Vagina (tissue), 2 donors: ENCODE measurements at regions not wholly inside any gene's neighbourhood (a gene's known extent, or its start where the extent isn't known, plus 50 kb on each side); places are given as distances from the start of the nearest gene placed in this dataset.

Source experiments
- DNase-seq, 2 donors: peaks; one replicate each; pipeline ENCODE4 v3.0.0-alpha.2; 2017; ENCODE audit errors: extremely low spot score in 2 of 2
- H3K27ac ChIP-seq: fragments of 200-600 bp; sonication (generic); one replicate; pipeline ENCODE4 v1.5.1; 2019
- H3K27me3 ChIP-seq: fragments of 200-600 bp; sonication (generic); one replicate; pipeline ENCODE4 v1.5.1; 2019
- H3K36me3 ChIP-seq, 2 donors: fragments of 200-600 bp; sonication (generic); one replicate each; pipeline ENCODE4 v1.5.1; 2017 to 2019
- H3K4me1 ChIP-seq: fragments of 200-600 bp; sonication (generic); one replicate; pipeline ENCODE4 v1.5.1; 2019
- H3K4me3 ChIP-seq, 2 donors: fragments of 200-600 bp; sonication (generic); 1 replicate in 1 of 2; 2 replicates in 1 of 2; pipeline ENCODE4 v1.5.1; 2016 to 2019
- H3K9me3 ChIP-seq: fragments of 200-600 bp; sonication (generic); one replicate; pipeline ENCODE4 v1.5.1; 2019
- CTCF ChIP-seq, 3 experiments: fragments of 450-650 bp in 2 of 3; fragments of 200-600 bp in 1 of 3; sonication (generic) in 1 of 3; IDR thresholded peaks; one replicate each; pipeline ENCODE4 v1.5.1; 2017 to 2019; ENCODE audit warnings: antibody characterized with exemption in 3 of 3, mild to moderate bottlenecking in 2 of 3, moderate library complexity in 2 of 3
- POLR2A ChIP-seq, 2 donors: fragments of 450-650 bp; IDR thresholded peaks; one replicate each; pipeline ENCODE4 v1.6.1; 2017; ENCODE audit warnings: antibody characterized with exemption in 2 of 2, mild to moderate bottlenecking in 2 of 2, moderate library complexity in 2 of 2
- POLR2AphosphoS5 ChIP-seq, 2 donors: sonication (generic); formaldehyde crosslinking; IDR thresholded peaks; one replicate each; pipeline ENCODE4 v1.9.0; 2017; ENCODE audit warnings: antibody characterized with exemption in 2 of 2, mild to moderate bottlenecking in 2 of 2, low read depth in 1 of 2; ENCODE audit not compliant: insufficient read depth in 1 of 2
- intact Hi-C: fragments of 100-400 bp; cut with DNase I; formaldehyde crosslinking; loops from one replicate; pipeline ENCODE4 v1.15.1; 2023

DNA sequence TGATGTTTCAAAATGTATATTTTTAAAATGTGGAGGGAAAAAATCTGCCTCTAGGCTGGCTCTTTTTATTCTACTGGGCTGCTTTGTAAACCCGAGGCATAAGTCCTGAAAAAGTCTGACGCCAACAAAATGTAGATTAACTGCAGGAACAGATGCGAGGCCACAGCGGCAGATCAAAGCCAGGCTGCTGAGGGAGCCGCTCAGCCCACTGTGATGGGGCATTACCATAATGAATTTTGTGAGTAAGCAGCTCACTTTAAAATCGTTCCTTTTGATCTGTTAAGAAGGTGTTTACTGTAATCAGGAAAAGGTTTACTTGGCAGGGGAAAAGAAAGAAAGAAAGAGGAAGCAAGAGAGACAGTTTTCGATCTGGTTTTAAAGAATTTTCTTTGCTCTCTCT lies 269.0 kb downstream of the ICOS start:
- Histone ChIP-seq H3K4me1 (no peaks in the 10 kb centered on the region), H3K27me3 (no peaks in the 10 kb centered on the region), H3K9me3 (no peaks in the 10 kb centered on the region), H3K27ac (no peak overlapping the region), H3K36me3 (no peaks in the 10 kb centered on the region), H3K4me3 (no peak overlapping the region)
- intact Hi-C loops = no loop called here
- TF ChIP-seq POLR2A (IDR thresholded peaks at IDR 0.05) (no peak), CTCF (IDR thresholded peaks at IDR 0.05) (no peak), POLR2AphosphoS5 (IDR thresholded peaks at IDR 0.05; ENCODE audit: insufficient read depth in 1 of 2, low read depth in 1 of 2) (no peak)
- DNase-seq = no peak

DNA sequence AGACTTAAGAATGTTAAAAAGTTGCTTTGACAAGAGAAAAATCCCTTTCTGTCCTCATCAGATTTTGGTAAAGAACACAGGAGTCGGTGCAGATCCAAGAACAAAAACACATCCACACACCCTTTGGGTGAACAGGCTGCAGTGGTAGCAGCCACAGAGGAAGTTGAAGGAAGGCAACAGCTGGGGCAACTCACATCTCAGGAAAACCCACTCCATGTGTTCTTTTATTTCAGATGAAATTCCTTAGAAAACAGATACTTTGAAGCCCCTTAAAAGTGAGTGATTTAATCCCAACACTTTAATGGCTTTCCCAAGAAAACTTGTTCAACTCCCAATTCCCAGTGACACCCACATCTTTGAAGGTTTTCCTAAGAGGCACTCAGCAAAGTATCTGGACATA lies 271.3 kb downstream of the ICOS start:
- H3K27me3 ChIP-seq = no peaks in the 10 kb centered on the region
- intact Hi-C loops = no loop called here
- DNase-seq = no peak
- no peak for TF ChIP-seq POLR2A (IDR thresholded peaks at IDR 0.05)
- no peak for TF ChIP-seq CTCF (IDR thresholded peaks at IDR 0.05)
- no peak for TF ChIP-seq POLR2AphosphoS5 (IDR thresholded peaks at IDR 0.05; ENCODE audit: insufficient read depth in 1 of 2, low read depth in 1 of 2)
- H3K9me3 ChIP-seq = no peaks in the 10 kb centered on the region
- no peak overlapping the region for H3K4me3 ChIP-seq
- H3K4me1 ChIP-seq = no peaks in the 10 kb centered on the region
- no peak overlapping the region for H3K27ac ChIP-seq
- no peaks in the 10 kb centered on the region for H3K36me3 ChIP-seq

DNA sequence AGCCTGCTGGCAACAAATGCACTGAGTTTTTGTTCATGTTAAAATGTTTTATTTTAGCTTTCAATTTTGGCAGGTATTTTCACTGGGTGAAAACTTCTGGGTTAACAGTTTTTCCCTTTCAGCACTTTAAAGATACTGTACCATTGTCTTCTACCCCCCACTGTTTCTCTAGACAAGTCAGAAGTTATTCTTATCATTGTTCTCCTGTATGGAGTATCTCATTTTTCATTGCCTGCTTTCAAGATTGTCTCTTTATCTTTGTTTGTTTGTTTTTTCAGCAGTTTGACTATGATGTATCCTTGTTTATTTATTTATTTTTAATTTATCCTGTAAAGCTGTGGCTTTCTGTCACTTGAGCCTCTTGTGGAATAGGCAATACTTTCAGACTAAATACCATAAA lies 277.0 kb downstream of the ICOS start:
- H3K9me3 ChIP-seq = no peaks in the 10 kb centered on the region
- DNase-seq = no peak
- no peak overlapping the region for H3K27ac ChIP-seq
- no peak overlapping the region for H3K4me3 ChIP-seq
- H3K4me1 ChIP-seq = no peaks in the 10 kb centered on the region
- no peaks in the 10 kb centered on the region for H3K36me3 ChIP-seq
- TF ChIP-seq POLR2A (IDR thresholded peaks at IDR 0.05) = no peak
- no peak for TF ChIP-seq POLR2AphosphoS5 (IDR thresholded peaks at IDR 0.05; ENCODE audit: insufficient read depth in 1 of 2, low read depth in 1 of 2)
- no peak for TF ChIP-seq CTCF (IDR thresholded peaks at IDR 0.05)
- no peaks in the 10 kb centered on the region for H3K27me3 ChIP-seq
- intact Hi-C loops = no loop called here

GRCh38 chr2:204218040-204218439 lies 281.5 kb downstream of the ICOS start:
- DNase-seq = no peak
- TF ChIP-seq POLR2AphosphoS5 (IDR thresholded peaks at IDR 0.05; ENCODE audit: insufficient read depth in 1 of 2, low read depth in 1 of 2) (no peak), POLR2A (IDR thresholded peaks at IDR 0.05) (no peak), CTCF (IDR thresholded peaks at IDR 0.05) (no peak)
- Histone ChIP-seq H3K27me3 (no peaks in the 10 kb centered on the region), H3K36me3 (no peaks in the 10 kb centered on the region), H3K4me3 (no peak overlapping the region), H3K4me1 (no peaks in the 10 kb centered on the region), H3K9me3 (no peaks in the 10 kb centered on the region), H3K27ac (no peak overlapping the region)
- intact Hi-C loops = no loop called here

DNA sequence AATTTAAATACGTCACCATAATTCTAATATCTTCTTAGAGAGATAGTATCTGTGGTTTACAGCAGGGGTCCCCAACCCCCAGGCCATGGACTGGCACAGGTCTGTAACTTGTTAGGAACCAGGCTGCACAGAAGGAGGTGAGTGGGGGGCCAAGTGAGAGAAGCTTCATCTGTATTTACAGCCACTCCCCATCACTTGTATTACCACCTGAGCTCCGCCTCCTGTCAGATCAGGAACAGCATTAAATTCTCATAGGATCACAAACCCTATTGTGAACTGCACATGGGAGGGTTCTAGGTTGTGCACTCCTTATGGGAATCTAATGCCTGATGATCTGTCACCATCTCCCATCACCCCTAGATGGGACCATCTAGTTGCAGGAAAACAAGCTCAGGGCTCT lies 282.6 kb downstream of the ICOS start:
- H3K9me3 ChIP-seq = no peaks in the 10 kb centered on the region

More for the DNA sequence above, 282.6 kb downstream of the ICOS start:
- H3K27ac ChIP-seq = no peak overlapping the region
- TF ChIP-seq POLR2AphosphoS5 (IDR thresholded peaks at IDR 0.05; ENCODE audit: insufficient read depth in 1 of 2, low read depth in 1 of 2) (no peak), CTCF (IDR thresholded peaks at IDR 0.05) (no peak), POLR2A (IDR thresholded peaks at IDR 0.05) (no peak)
- no peaks in the 10 kb centered on the region for H3K4me1 ChIP-seq
- H3K27me3 ChIP-seq = no peaks in the 10 kb centered on the region
- H3K4me3 ChIP-seq = no peak overlapping the region
- intact Hi-C loops = no loop called here
- no peaks in the 10 kb centered on the region for H3K36me3 ChIP-seq
- no peak for DNase-seq
